GM12878 (cell line): ENCODE measurements at regions not wholly inside any gene's neighbourhood (a gene's known extent, or its start where the extent isn't known, plus 50 kb on each side); places are given as distances from the start of the nearest gene placed in this dataset.

Experiments
- ATAC-seq: fragments of 200-7000 bp; cut with Tn5 transposase; 3 replicates; pipeline ENCODE4 v1.9.1; 2020; ENCODE audit warnings: mild to moderate bottlenecking, moderate library complexity
- BruUV-seq: library from RNA; stranded (reverse); fragments of 400-500 nt; replicated peaks from 2 replicates; lab custom pipeline; 2021; lab: Mats Ljungman, UMichigan
- CTCF ChIA-PET: fragments of 300-600 bp; sonication (Branson Sonifier 250); formaldehyde crosslinking; extraction: SDS; loops from one replicate; lab custom pipeline; 2021; ENCODE audit warnings: inconsistent platforms; lab: Yijun Ruan, JAX
- POLR2A ChIA-PET: fragments of 350-600 bp; formaldehyde crosslinking; extraction: SDS; loops from one replicate; lab custom pipeline; 2021; ENCODE audit warnings: inconsistent platforms; lab: Charles Lee
- RAD21 ChIA-PET: fragments of 300-600 bp; sonication (Branson Sonifier 250); formaldehyde crosslinking; loops from one replicate; lab custom pipeline; 2023; ENCODE audit warnings: antibody characterized with exemption; ENCODE audit not compliant: unreplicated experiment; lab: Charles Lee
- SMC1A ChIA-PET: fragments of 300-600 bp; sonication (Branson Sonifier 250); formaldehyde crosslinking; loops from one replicate; lab custom pipeline; 2023; ENCODE audit not compliant: unreplicated experiment, uncharacterized antibody; lab: Charles Lee
- DNase-seq: peaks from one replicate; pipeline ENCODE4 v3.0.0-alpha.2; 2011; ENCODE audit warnings: low read depth, low spot score
- FAIRE-seq: peaks from 3 replicates; lab custom pipeline; 2011; peaks lifted over from hg19 to GRCh38; lab: Jason Lieb, UNC
- H2AFZ ChIP-seq: 2 replicates; pipeline ENCODE4 v1.6.0; 2011; ENCODE audit warnings: low read depth, low read length, control low read depth; ENCODE audit not compliant: control insufficient read depth
- H3K27ac ChIP-seq: 2 replicates; pipeline ENCODE4 v1.5.1; 2011; ENCODE audit warnings: control low read depth; ENCODE audit not compliant: control insufficient read depth, insufficient read depth
- H3K27me3 ChIP-seq, 2 experiments: replicated peaks in 1 of 2; 2 replicates each; pipeline versions ENCODE4 v1.6.0 to v1.6.1; 2011; ENCODE audit warnings: low read length in 1 of 2; ENCODE audit not compliant: control insufficient read depth in 2 of 2, insufficient read depth in 2 of 2
- H3K36me3 ChIP-seq, 2 experiments: 2 replicates each; pipeline ENCODE4 v1.5.1; 2011; ENCODE audit warnings: low read length in 1 of 2; ENCODE audit not compliant: control insufficient read depth in 2 of 2, insufficient read depth in 2 of 2
- H3K4me1 ChIP-seq: 2 replicates; pipeline ENCODE4 v1.6.1; 2011; ENCODE audit warnings: mild to moderate bottlenecking, low read length, moderate library complexity, mixed read lengths; ENCODE audit not compliant: control insufficient read depth, insufficient read depth
- H3K4me2 ChIP-seq: 2 replicates; pipeline ENCODE4 v1.6.0; 2011; ENCODE audit warnings: control low read depth; ENCODE audit not compliant: control insufficient read depth, insufficient read depth
- H3K4me3 ChIP-seq: fragments of 200-600 bp; sonication (generic); 2 replicates; pipeline ENCODE4 v1.5.1; 2016
- H3K79me2 ChIP-seq: 2 replicates; pipeline ENCODE4 v1.6.0; 2011; ENCODE audit warnings: low read length; ENCODE audit not compliant: control insufficient read depth, insufficient read depth
- H3K9ac ChIP-seq: 2 replicates; pipeline ENCODE4 v1.8.0; 2011; ENCODE audit warnings: low read length, control low read depth, mixed read lengths; ENCODE audit not compliant: control insufficient read depth, insufficient read depth
- H3K9me3 ChIP-seq: replicated peaks from 3 replicates; pipeline ENCODE4 v1.5.1; 2011; ENCODE audit warnings: mild to moderate bottlenecking, low read length; ENCODE audit not compliant: control insufficient read depth, insufficient read depth
- H4K20me1 ChIP-seq: 2 replicates; pipeline ENCODE4 v1.6.0; 2011; ENCODE audit not compliant: control insufficient read depth, insufficient read depth
- E2F8 ChIP-seq: fragments of 450-650 bp; IDR thresholded peaks from 2 replicates; pipeline ENCODE4 v1.6.1; 2018; ENCODE audit warnings: mild to moderate bottlenecking, low read depth, moderate library complexity; ENCODE audit not compliant: partially characterized antibody
- MLLT1 ChIP-seq: fragments of 450-650 bp; IDR thresholded peaks from 2 replicates; pipeline ENCODE4 v1.6.1; 2016; ENCODE audit warnings: mild to moderate bottlenecking
- WGBS: methylation state at CpG from one replicate; pipeline ENCODE4 v1.1.6; 2016; ENCODE audit warnings: low lambda C conversion rate; ENCODE audit not compliant: insufficient replicate concordance, insufficient coverage; ENCODE audit errors: missing lambda C conversion rate; 5-methylcytosine and 5-hydroxymethylcytosine counted together
- in situ Hi-C: fragments of 300-500 bp; cut with MboI; formaldehyde crosslinking; loops from 9 replicates; pipeline ENCODE4 v1.14.3; 2018; ENCODE audit warnings: mixed read lengths
- intact Hi-C: fragments of 100-400 bp; cut with micrococcal nuclease; formaldehyde crosslinking; loops from one replicate; pipeline ENCODE4 v1.14.2; 2022; ENCODE audit not compliant: unreplicated experiment

DNA sequence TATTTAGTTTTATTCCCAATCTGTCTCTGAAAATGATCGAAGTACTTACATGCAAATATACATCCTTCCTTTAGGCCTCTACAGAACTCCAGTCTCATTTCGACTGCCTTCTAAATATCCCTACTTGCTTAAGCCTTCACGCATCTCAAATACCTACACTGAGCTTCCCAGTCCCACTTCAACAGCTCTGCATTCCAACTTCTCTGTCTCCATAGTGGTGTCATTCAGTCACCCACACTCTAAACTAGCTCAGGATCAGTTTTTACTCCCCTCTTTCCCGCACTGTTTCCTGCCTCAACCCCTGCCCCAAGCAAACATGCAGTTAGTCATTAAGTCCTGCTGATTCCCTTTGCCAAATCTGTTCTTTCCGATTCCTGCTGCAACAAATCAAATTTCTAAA is 91.8 kb upstream of the PREP start:
- no peak overlapping the region for H2AFZ ChIP-seq
- no peaks in the 10 kb centered on the region; the same call in 2 of the 3 replicates for H3K9me3 ChIP-seq
- ATAC-seq, result no peak
- BruUV-seq, result no TSS peak
- no peak overlapping the region for H3K9ac ChIP-seq
- no peak for FAIRE-seq
- in situ Hi-C loops (loop anchor here (5.0 kb wide), 1 partner anchor 598 kb away; no protein-coding TSS in a partner anchor), intact Hi-C loops (loop anchor here (5.0 kb wide), 1 partner anchor 668 kb away; no protein-coding TSS in a partner anchor)
- no peak overlapping the region for H3K4me3 ChIP-seq
- H3K4me2 ChIP-seq, result no peak overlapping the region; the same call in 1 of the 2 replicates
- ChIA-PET SMC1A (interaction anchor here (0.7 to 6.5 kb wide), 16 partner anchors 7 to 729 kb away, joined by 3 to 115 read pairs (median 5); no protein-coding TSS in a partner anchor), CTCF (interaction anchor here (1.1 to 6.2 kb wide), 6 partner anchors 10 to 728 kb away, joined by 3 to 28 read pairs (median 15); no protein-coding TSS in a partner anchor), POLR2A (interaction anchor here (0.7 to 1.9 kb wide), 4 partner anchors 8 to 154 kb away, joined by 3 to 6 read pairs (median 4); no protein-coding TSS in a partner anchor), RAD21 (interaction anchor here (0.7 to 6.4 kb wide), 10 partner anchors 11 to 729 kb away, joined by 3 to 48 read pairs (median 9); no protein-coding TSS in a partner anchor)
- H3K27me3 ChIP-seq, result no peaks in the 10 kb centered on the region
- no peaks in the 10 kb centered on the region for H3K79me2 ChIP-seq
- TF ChIP-seq MLLT1, result 0 out of 2 replicates have a peak, but pooled peaks have one; percentile 21
- no peak for TF ChIP-seq E2F8
- DNase-seq, result no peak
- no peak overlapping the region for H3K27ac ChIP-seq
- H3K36me3 ChIP-seq, result no peaks in the 10 kb centered on the region
- H3K4me1 ChIP-seq, result peaks cover 39% of the 10 kb centered on the region
- no peaks in the 10 kb centered on the region for H4K20me1 ChIP-seq
- WGBS, result 86% methylated on average over 5 of the region's 5 CpGs
